Omental fat pad (tissue), 3 donors: ENCODE measurements at regions not wholly inside any gene's neighbourhood (a gene's known extent, or its start where the extent isn't known, plus 50 kb on each side); places are given as distances from the start of the nearest gene placed in this dataset.

ENCODE experiments used
- ATAC-seq: fragments of 150-250 bp; one replicate; pipeline ENCODE4 v1.9.1; 2016; ENCODE audit warnings: mild to moderate bottlenecking, moderate library complexity; ENCODE audit not compliant: low FRiP score
- DNase-seq: peaks from one replicate; pipeline ENCODE4 v3.0.0-alpha.2; 2019; ENCODE audit warnings: low spot score
- CTCF ChIP-seq, 3 donors: fragments of 450-650 bp; IDR thresholded peaks; one replicate each; pipeline ENCODE4 v1.5.1; 2016 to 2017; ENCODE audit warnings: antibody characterized with exemption in 3 of 3, mild to moderate bottlenecking in 3 of 3, moderate library complexity in 2 of 3

GRCh38 chr4:123929565-123929964, 533.0 kb downstream of the SPRY1 start:
- no peak for TF ChIP-seq CTCF (IDR thresholded peaks at IDR 0.05)
- ATAC-seq: no peak
- no peak for DNase-seq

- TF ChIP-seq CTCF (IDR thresholded peaks at IDR 0.05): no peak
- DNase-seq: no peak
- ATAC-seq: no peak
Measured at GRCh38 chr4:123930996-123931395, 534.4 kb downstream of the SPRY1 start.

GRCh38 chr4:123934096-123934495, 537.5 kb downstream of the SPRY1 start:
- no peak for ATAC-seq
- DNase-seq: no peak
- TF ChIP-seq CTCF (IDR thresholded peaks at IDR 0.05): no peak

- DNase-seq: no peak
- TF ChIP-seq CTCF (IDR thresholded peaks at IDR 0.05): no peak
- no peak for ATAC-seq
Measured at GRCh38 chr4:123936621-123937043, 540.0 kb downstream of the SPRY1 start.

- TF ChIP-seq CTCF (IDR thresholded peaks at IDR 0.05): no peak
- DNase-seq: no peak
- no peak for ATAC-seq
Measured at GRCh38 chr4:123937581-123937980, 541.0 kb downstream of the SPRY1 start.

GRCh38 chr4:123939621-123940020, 543.0 kb downstream of the SPRY1 start:
- TF ChIP-seq CTCF (IDR thresholded peaks at IDR 0.05): no peak
- ATAC-seq (peak; percentile 70), DNase-seq (no peak)

- ATAC-seq: no peak
- no peak for TF ChIP-seq CTCF (IDR thresholded peaks at IDR 0.05)
- DNase-seq: no peak
Measured at GRCh38 chr4:123940604-123941003, 544.0 kb downstream of the SPRY1 start.
